ENCODE measurements at regions not wholly inside any gene's neighbourhood (a gene's known extent, or its start where the extent isn't known, plus 50 kb on each side); places are given as distances from the start of the nearest gene placed in this dataset.
A peak's percentile ranks its signal among the peaks of the same experiment; 100 is the strongest.

GRCh38 chr4:129350834-129351721 lies 255.1 kb downstream of the C4orf33 start:
- DNase-seq, result no peak

GRCh38 chr4:129352480-129352879 lies 256.5 kb downstream of the C4orf33 start:
- DNase-seq, result no peak

- DNase-seq, result no peak
These were observed 257.5 kb downstream of the C4orf33 start for GRCh38 chr4:129353490-129353889.

GRCh38 chr4:129355031-129355430 lies 259.1 kb downstream of the C4orf33 start:
- no peak for DNase-seq

- no peak for DNase-seq
These were observed 259.6 kb downstream of the C4orf33 start for GRCh38 chr4:129355516-129355915.

GRCh38 chr4:129358571-129358970 lies 262.6 kb downstream of the C4orf33 start:
- DNase-seq, result no peak

GRCh38 chr4:129359461-129359860 lies 263.5 kb downstream of the C4orf33 start:
- DNase-seq, result no peak

- DNase-seq, result peak; percentile 24 to 49
These were observed 266.8 kb downstream of the C4orf33 start for GRCh38 chr4:129362691-129363274.

- DNase-seq, result peak in 1 of 2 donors; percentile 4
These were observed 268.9 kb downstream of the C4orf33 start for GRCh38 chr4:129364747-129365452.

GRCh38 chr4:129369361-129370010 lies 273.5 kb downstream of the C4orf33 start:
- no peak for DNase-seq

GRCh38 chr4:129371065-129371464 lies 275.1 kb downstream of the C4orf33 start:
- DNase-seq, result no peak

GRCh38 chr4:129371926-129372325 lies 276.0 kb downstream of the C4orf33 start:
- DNase-seq, result no peak

- DNase-seq, result no peak
These were observed 281.3 kb downstream of the C4orf33 start for GRCh38 chr4:129377131-129377845.

- no peak for DNase-seq
These were observed 282.4 kb downstream of the C4orf33 start for GRCh38 chr4:129378364-129378763.

- no peak for DNase-seq
These were observed 283.5 kb downstream of the C4orf33 start for GRCh38 chr4:129379429-129379828.

GRCh38 chr4:129384974-129385373 lies 289.0 kb downstream of the C4orf33 start:
- DNase-seq, result no peak

- DNase-seq, result no peak
These were observed 291.7 kb downstream of the C4orf33 start for GRCh38 chr4:129387666-129388065.

- DNase-seq, result no peak
These were observed 298.0 kb downstream of the C4orf33 start for GRCh38 chr4:129393976-129394375.

- no peak for DNase-seq
These were observed 298.7 kb downstream of the C4orf33 start for GRCh38 chr4:129394635-129395034.

GRCh38 chr4:129403848-129404247 lies 307.9 kb downstream of the C4orf33 start:
- DNase-seq, result no peak

GRCh38 chr4:129410115-129410514 lies 314.2 kb downstream of the C4orf33 start:
- DNase-seq, result no peak

- DNase-seq, result no peak
These were observed 319.1 kb downstream of the C4orf33 start for GRCh38 chr4:129415004-129415403.

- no peak for DNase-seq
These were observed 324.7 kb downstream of the C4orf33 start for GRCh38 chr4:129420637-129421036.
